ENCODE measurements at regions not wholly inside any gene's neighbourhood (a gene's known extent, or its start where the extent isn't known, plus 50 kb on each side); places are given as distances from the start of the nearest gene placed in this dataset.

- no peak for TF ChIP-seq EZH2 (IDR thresholded peaks at IDR 0.05; ENCODE audit: insufficient read depth, poor library complexity, severe bottlenecking)
- no peak for TF ChIP-seq EZH2phosphoT487 (IDR thresholded peaks at IDR 0.05; ENCODE audit: insufficient read depth, low read depth)
Observed at GRCh38 chr9:115938479-115938878, 215.1 kb upstream of the PAPPA start.
